ENCODE measurements at regions not wholly inside any gene's neighbourhood (a gene's known extent, or its start where the extent isn't known, plus 50 kb on each side); places are given as distances from the start of the nearest gene placed in this dataset.

DNA sequence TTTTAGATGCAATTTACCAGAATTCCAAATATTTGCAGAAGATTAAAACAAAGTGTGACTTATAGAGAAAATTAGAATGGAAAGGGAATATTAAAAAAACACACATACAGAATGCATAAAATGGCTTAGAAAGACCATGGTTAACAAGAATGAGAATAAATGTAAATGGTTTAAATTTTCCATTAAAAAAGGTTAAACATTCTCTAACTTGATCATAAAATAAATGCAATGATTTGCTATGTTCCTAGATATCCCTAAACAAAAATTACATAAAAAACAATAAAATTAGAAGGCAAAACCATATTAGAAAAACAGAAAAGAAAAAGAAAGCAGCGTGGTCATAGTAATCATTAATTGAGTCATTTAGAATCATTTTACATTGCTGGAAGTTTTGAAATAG, 152.5 kb downstream of the TMEM38B start:
- WGBS, 2 donors, result 92% methylated on average over 1 of the region's 1 CpG
- no peak overlapping the region for H3K4me3 ChIP-seq (ENCODE audit: low read depth, poor library complexity, severe bottlenecking)
- intact Hi-C loops (cut with DNase I; ENCODE audit: low total_unique reads), result no loop called here
- DNase-seq (ENCODE audit: low spot score in 2 of 2), result no peak
- TF ChIP-seq, protein P1, sequence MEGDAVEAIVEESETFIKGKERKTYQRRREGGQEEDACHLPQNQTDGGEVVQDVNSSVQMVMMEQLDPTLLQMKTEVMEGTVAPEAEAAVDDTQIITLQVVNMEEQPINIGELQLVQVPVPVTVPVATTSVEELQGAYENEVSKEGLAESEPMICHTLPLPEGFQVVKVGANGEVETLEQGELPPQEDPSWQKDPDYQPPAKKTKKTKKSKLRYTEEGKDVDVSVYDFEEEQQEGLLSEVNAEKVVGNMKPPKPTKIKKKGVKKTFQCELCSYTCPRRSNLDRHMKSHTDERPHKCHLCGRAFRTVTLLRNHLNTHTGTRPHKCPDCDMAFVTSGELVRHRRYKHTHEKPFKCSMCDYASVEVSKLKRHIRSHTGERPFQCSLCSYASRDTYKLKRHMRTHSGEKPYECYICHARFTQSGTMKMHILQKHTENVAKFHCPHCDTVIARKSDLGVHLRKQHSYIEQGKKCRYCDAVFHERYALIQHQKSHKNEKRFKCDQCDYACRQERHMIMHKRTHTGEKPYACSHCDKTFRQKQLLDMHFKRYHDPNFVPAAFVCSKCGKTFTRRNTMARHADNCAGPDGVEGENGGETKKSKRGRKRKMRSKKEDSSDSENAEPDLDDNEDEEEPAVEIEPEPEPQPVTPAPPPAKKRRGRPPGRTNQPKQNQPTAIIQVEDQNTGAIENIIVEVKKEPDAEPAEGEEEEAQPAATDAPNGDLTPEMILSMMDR (IDR thresholded peaks at IDR 0.05), result no peak
- TF ChIP-seq POLR2A (IDR thresholded peaks at IDR 0.05), result no peak

DNA sequence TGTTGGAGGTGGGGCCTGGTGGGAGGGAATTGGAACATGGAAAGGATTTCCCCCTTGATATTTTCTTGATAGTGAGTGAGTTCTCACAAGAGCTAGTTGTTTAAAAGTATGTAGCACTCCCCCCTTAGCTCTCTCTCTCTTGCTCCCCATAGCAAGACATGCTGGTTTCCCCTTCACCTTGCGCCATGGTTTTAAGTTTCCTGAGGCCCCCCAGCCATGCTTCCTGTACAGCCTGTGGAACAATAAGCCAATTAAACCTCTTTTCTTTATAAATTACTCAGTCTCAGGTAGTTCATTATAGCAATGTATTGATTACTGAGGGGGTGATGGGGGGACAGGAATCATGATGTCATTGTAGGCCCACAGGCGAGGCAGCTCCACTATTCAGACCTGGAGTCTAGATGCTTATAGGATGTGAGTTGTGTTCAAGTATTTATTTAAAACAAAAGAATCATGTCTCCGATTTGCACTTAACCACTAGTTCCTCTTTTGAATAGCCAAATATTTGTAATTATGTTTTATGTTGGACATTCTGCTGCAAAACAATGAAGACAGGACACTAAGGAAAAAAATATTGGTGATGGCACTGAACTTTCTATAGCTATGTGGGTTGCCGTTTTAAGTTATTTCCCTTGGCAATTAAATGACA, 156.6 kb downstream of the TMEM38B start:
- intact Hi-C loops (cut with DNase I; ENCODE audit: low total_unique reads), result no loop called here
- DNase-seq (ENCODE audit: low spot score in 2 of 2), result no peak
- TF ChIP-seq POLR2A (IDR thresholded peaks at IDR 0.05), result no peak
- TF ChIP-seq, protein P1 (IDR thresholded peaks at IDR 0.05), result no peak
- WGBS, 2 donors, result 79 to 87% methylated on average over 4 of the region's 4 CpGs
- H3K4me3 ChIP-seq (ENCODE audit: low read depth, poor library complexity, severe bottlenecking), result no peak overlapping the region

DNA sequence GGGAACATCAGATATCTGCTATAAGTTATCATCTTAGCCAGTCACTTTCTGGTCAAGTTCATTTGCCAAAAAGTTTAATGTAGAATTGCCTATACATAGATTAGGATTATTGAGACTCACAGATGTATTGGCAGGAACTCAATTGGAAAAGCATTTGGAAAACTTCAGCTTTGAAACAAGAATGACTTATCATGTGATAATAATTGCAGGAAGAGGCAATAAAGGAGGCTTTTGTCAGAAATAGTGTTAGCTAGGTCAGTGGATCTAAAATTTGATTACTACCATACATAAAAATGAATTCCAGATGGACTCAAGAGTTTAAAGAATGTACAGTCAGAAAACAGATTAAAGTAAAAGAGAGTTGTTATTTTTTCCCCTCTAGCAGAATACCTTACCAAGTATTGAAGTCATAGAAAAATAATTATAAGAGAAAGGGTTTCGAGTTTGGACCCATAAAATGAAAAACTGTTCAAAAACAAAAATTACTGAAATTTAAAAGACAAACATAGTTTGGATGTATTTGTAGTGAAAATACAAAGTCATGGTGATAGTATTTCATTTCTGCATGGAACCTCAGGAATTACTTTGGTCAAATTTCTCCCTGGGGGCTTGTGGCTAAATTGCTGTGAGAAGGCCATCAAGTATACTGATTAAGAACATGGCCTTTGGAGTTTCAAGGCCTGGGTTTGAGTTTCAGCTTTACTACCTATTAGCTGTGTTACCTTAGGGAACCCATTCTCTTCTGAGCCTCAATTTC, 159.9 kb downstream of the TMEM38B start:
- no peak for TF ChIP-seq POLR2A (IDR thresholded peaks at IDR 0.05)
- TF ChIP-seq, protein P1 (IDR thresholded peaks at IDR 0.05), result no peak
- intact Hi-C loops (cut with DNase I; ENCODE audit: low total_unique reads), result no loop called here
- H3K4me3 ChIP-seq (ENCODE audit: low read depth, poor library complexity, severe bottlenecking), result no peak overlapping the region
- WGBS, 2 donors, result 54 to 64% methylated on average over 1 of the region's 1 CpG
- no peak for DNase-seq (ENCODE audit: low spot score in 2 of 2)

DNA sequence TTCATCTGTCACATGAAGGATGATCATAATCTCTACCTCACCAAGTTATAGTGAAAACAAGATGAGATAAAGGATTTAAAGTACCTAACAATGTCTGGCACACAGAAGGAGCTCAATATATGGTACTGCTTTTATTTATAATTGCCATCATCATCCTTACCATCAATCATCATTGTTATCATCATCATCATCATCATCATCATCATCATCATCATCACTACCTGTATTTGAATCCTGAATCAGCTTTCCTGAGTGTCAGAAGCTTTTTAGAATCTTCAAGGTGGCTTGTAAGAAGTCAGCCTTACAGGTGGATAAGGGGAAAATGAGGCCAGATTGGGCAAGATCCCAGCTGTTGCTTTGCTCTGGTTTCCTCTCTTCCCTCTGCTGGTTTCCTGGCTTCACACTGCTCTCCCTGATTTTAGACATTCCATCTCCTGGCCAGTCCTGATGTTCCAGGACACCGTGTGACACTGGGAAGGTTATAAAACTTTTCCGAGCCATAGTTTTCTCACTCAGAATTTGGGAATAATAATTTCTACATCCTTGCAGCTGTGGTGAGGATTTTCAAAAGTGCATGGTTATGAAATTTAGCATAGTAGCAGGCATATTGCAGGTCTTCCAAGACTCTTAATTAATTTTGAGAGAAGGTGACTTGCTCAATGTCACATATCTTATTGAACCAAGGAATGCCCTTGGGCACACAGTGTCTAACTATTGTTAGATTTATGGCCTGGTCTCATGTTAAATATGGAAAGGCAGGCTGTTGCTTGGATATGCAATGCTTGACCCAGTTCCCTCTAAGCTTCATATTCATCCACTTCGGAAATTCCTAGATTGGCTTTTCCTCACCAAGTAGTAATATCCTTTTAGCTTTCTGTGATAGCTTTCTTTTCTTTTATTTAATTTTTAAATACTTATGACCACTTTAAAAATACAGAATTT, 160.7 kb downstream of the TMEM38B start:
- no peak overlapping the region for H3K4me3 ChIP-seq (ENCODE audit: low read depth, poor library complexity, severe bottlenecking)
- no peak for DNase-seq (ENCODE audit: low spot score in 2 of 2)
- TF ChIP-seq, protein P1 (IDR thresholded peaks at IDR 0.05), result no peak
- TF ChIP-seq POLR2A (IDR thresholded peaks at IDR 0.05), result no peak
- intact Hi-C loops (cut with DNase I; ENCODE audit: low total_unique reads), result no loop called here
- 59 to 65% methylated on average over 3 of the region's 3 CpGs for WGBS, 2 donors

DNA sequence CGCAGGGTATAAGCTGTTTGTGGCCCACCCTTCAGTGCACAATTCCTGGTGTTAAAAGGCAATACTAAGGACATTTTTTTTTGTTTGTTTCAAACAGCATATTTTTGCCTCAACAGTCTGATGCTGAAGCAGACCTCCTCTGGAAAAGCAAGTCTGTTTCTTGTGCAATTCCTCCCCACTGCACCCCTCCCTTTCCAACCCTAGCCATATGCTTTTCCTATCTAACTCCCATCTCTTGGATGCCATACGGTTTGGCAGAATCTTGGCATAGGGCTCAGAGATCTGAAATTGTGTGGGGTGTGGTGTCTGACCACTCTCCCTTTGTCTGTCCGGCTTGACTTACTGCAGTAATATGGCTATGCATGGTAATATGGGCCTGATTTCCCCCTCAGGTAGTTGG, 161.6 kb downstream of the TMEM38B start:
- no peak for DNase-seq (ENCODE audit: low spot score in 2 of 2)
- H3K4me3 ChIP-seq (ENCODE audit: low read depth, poor library complexity, severe bottlenecking), result no peak overlapping the region
- intact Hi-C loops (cut with DNase I; ENCODE audit: low total_unique reads), result no loop called here
- WGBS, 2 donors, result 76 to 79% methylated on average over 3 of the region's 3 CpGs
- no peak for TF ChIP-seq POLR2A (IDR thresholded peaks at IDR 0.05)
- TF ChIP-seq, protein P1 (IDR thresholded peaks at IDR 0.05), result no peak

Data from lower leg skin (tissue), 4 donors.